Activated CD4-positive, alpha-beta T cell treated with anti-CD3 and anti-CD28 coated beads, Interleukin-2, amount 10 ng/mL, durations not matched to agents 24 days and 14 days (primary cell): ENCODE measurements at regions not wholly inside any gene's neighbourhood (a gene's known extent, or its start where the extent isn't known, plus 50 kb on each side); places are given as distances from the start of the nearest gene placed in this dataset.

ENCODE experiments used
- DNase-seq: peaks from one replicate; pipeline ENCODE4 v3.0.0; 2022
- H3K27ac Mint-ChIP-seq: one replicate; pipeline ENCODE4 v1.8.0; 2022; ENCODE audit warnings: mild to moderate bottlenecking, mixed read lengths
- H3K27me3 Mint-ChIP-seq: one replicate; pipeline ENCODE4 v1.8.0; 2022; ENCODE audit warnings: mixed read lengths
- H3K36me3 Mint-ChIP-seq: one replicate; pipeline ENCODE4 v1.8.0; 2022; ENCODE audit warnings: low read depth, mild to moderate bottlenecking, mixed read lengths
- H3K4me1 Mint-ChIP-seq: one replicate; pipeline ENCODE4 v1.8.0; 2021; ENCODE audit warnings: mixed read lengths
- H3K4me3 Mint-ChIP-seq: one replicate; pipeline ENCODE4 v1.8.0; 2022; ENCODE audit warnings: mild to moderate bottlenecking, moderate library complexity, mixed read lengths
- H3K9me3 Mint-ChIP-seq: one replicate; pipeline ENCODE4 v1.8.0; 2021; ENCODE audit warnings: mixed read lengths
- intact Hi-C: fragments of 100-400 bp; cut with micrococcal nuclease; formaldehyde crosslinking; loops from one replicate; pipeline ENCODE4 v1.15.1; 2023

DNA sequence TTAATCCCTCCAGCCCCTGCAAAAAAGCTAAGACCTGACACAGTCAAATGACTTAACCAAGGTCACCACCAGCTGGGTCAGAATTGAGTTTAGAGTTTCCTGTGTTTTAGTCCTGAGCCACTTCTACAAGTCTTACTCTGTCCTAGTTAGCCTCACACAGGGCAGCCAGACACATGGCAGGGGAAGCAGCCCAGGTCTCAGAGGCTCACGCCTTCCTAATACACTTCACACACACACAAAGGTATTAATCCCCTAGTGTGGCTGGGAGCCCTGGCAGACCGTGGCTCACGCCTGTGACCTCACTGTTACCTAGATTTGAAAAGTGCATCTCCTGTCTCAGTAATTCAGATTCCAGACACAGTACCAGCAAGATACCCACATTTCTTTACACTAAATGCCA, 77.4 kb upstream of the WWC1 start:
- Mint-ChIP-seq H3K4me1 (no peaks in the 10 kb centered on the region), H3K4me3 (no peak overlapping the region), H3K27me3 (peaks cover 7% of the 10 kb centered on the region), H3K27ac (no peak overlapping the region), H3K36me3 (no peaks in the 10 kb centered on the region), H3K9me3 (no peaks in the 10 kb centered on the region)
- DNase-seq = no peak
- intact Hi-C loops = no loop called here

DNA sequence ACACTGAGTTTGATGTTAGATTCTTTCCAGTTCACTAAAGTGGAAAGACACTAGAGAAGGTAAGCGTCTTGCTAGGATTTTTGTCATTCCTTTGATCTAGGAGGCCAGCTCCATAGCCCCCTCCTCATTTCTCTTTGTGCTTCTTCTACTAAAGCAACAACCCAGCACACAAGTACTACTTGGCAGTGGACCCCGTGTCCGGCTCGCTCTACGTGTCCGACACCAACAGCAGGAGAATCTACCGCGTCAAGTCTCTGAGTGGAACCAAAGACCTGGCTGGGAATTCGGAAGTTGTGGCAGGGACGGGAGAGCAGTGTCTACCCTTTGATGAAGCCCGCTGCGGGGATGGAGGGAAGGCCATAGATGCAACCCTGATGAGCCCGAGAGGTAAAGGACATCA, 76.6 kb upstream of the WWC1 start:
- no peak for DNase-seq
- no peaks in the 10 kb centered on the region for H3K9me3 Mint-ChIP-seq
- H3K36me3 Mint-ChIP-seq = no peaks in the 10 kb centered on the region
- H3K27me3 Mint-ChIP-seq = peaks cover 7% of the 10 kb centered on the region
- H3K4me1 Mint-ChIP-seq = peaks cover 1% of the 10 kb centered on the region
- intact Hi-C loops = no loop called here
- H3K4me3 Mint-ChIP-seq = no peak overlapping the region
- no peak overlapping the region for H3K27ac Mint-ChIP-seq

GRCh38 chr5:168215646-168216045, 75.8 kb upstream of the WWC1 start:
- intact Hi-C loops = no loop called here
- Mint-ChIP-seq H3K36me3 (no peaks in the 10 kb centered on the region), H3K9me3 (no peaks in the 10 kb centered on the region), H3K27ac (no peak overlapping the region), H3K4me1 (peaks cover 1% of the 10 kb centered on the region), H3K27me3 (peaks cover 7% of the 10 kb centered on the region), H3K4me3 (no peak overlapping the region)
- no peak for DNase-seq

DNA sequence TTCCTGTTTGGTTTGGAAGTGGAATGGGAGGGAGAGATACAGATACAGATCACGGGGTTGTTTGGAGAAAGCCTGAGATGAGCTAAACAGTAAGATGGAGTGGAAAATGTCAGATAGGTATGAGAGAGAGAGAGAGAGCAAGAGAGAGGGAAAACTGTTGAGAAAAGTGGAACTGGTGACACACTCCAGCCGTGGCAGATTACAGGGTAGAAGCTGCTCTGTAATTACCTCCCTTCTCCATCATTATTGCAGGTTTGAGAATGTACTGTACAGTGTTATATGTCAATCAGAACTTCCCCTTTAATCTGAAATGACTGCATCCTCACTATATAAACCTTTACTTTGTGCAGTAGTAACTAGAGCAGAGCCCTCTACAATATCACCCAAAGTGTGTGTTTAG, 74.5 kb upstream of the WWC1 start:
- intact Hi-C loops = no loop called here
- no peak overlapping the region for H3K27ac Mint-ChIP-seq
- peaks cover 10% of the 10 kb centered on the region for H3K27me3 Mint-ChIP-seq
- H3K4me1 Mint-ChIP-seq = peaks cover 1% of the 10 kb centered on the region
- no peak overlapping the region for H3K4me3 Mint-ChIP-seq
- H3K9me3 Mint-ChIP-seq = no peaks in the 10 kb centered on the region
- DNase-seq = no peak
- H3K36me3 Mint-ChIP-seq = no peaks in the 10 kb centered on the region

DNA sequence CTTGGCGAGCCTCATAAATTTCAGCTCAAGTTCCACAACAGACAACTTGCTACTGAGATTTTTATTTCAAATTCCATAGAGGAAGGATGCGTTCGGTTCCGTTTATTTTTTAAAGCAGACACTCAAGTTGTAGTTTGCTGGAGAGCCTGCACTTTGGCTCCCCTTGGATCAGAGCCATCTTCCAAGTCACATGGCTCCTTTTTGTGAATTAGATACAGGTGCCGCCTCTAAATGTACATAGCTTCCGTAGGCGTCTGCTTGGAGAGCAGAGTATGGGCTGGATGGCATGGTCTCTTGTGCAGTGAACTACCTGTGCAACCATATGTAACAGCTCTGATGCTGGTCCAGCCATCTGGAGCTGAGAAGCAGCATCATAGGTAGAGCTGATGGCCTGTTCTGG, 73.9 kb upstream of the WWC1 start:
- Mint-ChIP-seq H3K36me3 (no peaks in the 10 kb centered on the region), H3K4me3 (no peak overlapping the region), H3K4me1 (peaks cover 1% of the 10 kb centered on the region), H3K27ac (no peak overlapping the region), H3K27me3 (peaks cover 8% of the 10 kb centered on the region), H3K9me3 (no peaks in the 10 kb centered on the region)
- intact Hi-C loops = no loop called here
- DNase-seq = no peak

DNA sequence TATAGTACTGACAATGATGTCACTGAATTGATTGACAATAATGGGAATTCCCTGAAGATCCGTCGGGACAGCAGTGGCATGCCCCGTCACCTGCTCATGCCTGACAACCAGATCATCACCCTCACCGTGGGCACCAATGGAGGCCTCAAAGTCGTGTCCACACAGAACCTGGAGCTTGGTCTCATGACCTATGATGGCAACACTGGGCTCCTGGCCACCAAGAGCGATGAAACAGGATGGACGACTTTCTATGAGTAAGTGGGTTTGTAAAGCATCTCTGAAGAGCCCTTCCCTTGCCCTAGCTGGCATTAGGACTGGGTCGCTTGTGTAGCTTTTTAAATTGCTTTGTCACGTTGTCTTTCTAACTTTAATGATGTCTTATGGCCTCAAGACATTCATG, 72.7 kb upstream of the WWC1 start:
- intact Hi-C loops = loop anchor here (1.0 kb wide), 1 partner anchor 495 kb away; no protein-coding TSS in a partner anchor
- no peak overlapping the region for H3K4me3 Mint-ChIP-seq

GRCh38 chr5:168219515-168220410, 71.7 kb upstream of the WWC1 start:
- Mint-ChIP-seq H3K4me3 (no peak overlapping the region), H3K9me3 (no peaks in the 10 kb centered on the region), H3K36me3 (no peaks in the 10 kb centered on the region), H3K27me3 (peaks cover 16% of the 10 kb centered on the region), H3K4me1 (peaks cover 1% of the 10 kb centered on the region), H3K27ac (no peak overlapping the region)
- peak; percentile 86 for DNase-seq
- intact Hi-C loops = loop anchor here (1.0 kb wide), 2 partner anchors 105 to 496 kb away; no protein-coding TSS in a partner anchor

More for the DNA sequence above, 72.7 kb upstream of the WWC1 start:
- Mint-ChIP-seq H3K4me1 (peaks cover 1% of the 10 kb centered on the region), H3K9me3 (no peaks in the 10 kb centered on the region), H3K27me3 (peaks cover 8% of the 10 kb centered on the region), H3K36me3 (no peaks in the 10 kb centered on the region), H3K27ac (no peak overlapping the region)
- DNase-seq = no peak

- peaks cover 1% of the 10 kb centered on the region for H3K36me3 Mint-ChIP-seq
- no peak overlapping the region for H3K4me3 Mint-ChIP-seq
- H3K27ac Mint-ChIP-seq = no peak overlapping the region
- no peak for DNase-seq
- H3K4me1 Mint-ChIP-seq = peaks cover 23% of the 10 kb centered on the region
- intact Hi-C loops = no loop called here
- H3K9me3 Mint-ChIP-seq = peaks cover 5% of the 10 kb centered on the region
- H3K27me3 Mint-ChIP-seq = peaks cover 19% of the 10 kb centered on the region
These were observed 67.4 kb upstream of the WWC1 start for GRCh38 chr5:168224085-168224484.

- Mint-ChIP-seq H3K27ac (peak overlapping the region; percentile 12), H3K36me3 (peaks cover 1% of the 10 kb centered on the region)
These were observed 65.4 kb upstream of the WWC1 start for GRCh38 chr5:168226012-168226411.

GRCh38 chr5:168227001-168227400, 64.4 kb upstream of the WWC1 start:
- peak overlapping the region; percentile 89 for H3K27ac Mint-ChIP-seq
- intact Hi-C loops = no loop called here
- peaks cover 29% of the 10 kb centered on the region for H3K27me3 Mint-ChIP-seq
- H3K36me3 Mint-ChIP-seq = peaks cover 1% of the 10 kb centered on the region
- peak overlapping the region; percentile 51 for H3K4me3 Mint-ChIP-seq
- H3K9me3 Mint-ChIP-seq = peaks cover 9% of the 10 kb centered on the region
- H3K4me1 Mint-ChIP-seq = peaks cover 23% of the 10 kb centered on the region
- DNase-seq = no peak

More at GRCh38 chr5:168226012-168226411, 65.4 kb upstream of the WWC1 start:
- H3K4me3 Mint-ChIP-seq = no peak overlapping the region
- DNase-seq = no peak
- H3K27me3 Mint-ChIP-seq = peaks cover 29% of the 10 kb centered on the region
- peaks cover 23% of the 10 kb centered on the region for H3K4me1 Mint-ChIP-seq
- H3K9me3 Mint-ChIP-seq = peaks cover 6% of the 10 kb centered on the region
- intact Hi-C loops = no loop called here

DNA sequence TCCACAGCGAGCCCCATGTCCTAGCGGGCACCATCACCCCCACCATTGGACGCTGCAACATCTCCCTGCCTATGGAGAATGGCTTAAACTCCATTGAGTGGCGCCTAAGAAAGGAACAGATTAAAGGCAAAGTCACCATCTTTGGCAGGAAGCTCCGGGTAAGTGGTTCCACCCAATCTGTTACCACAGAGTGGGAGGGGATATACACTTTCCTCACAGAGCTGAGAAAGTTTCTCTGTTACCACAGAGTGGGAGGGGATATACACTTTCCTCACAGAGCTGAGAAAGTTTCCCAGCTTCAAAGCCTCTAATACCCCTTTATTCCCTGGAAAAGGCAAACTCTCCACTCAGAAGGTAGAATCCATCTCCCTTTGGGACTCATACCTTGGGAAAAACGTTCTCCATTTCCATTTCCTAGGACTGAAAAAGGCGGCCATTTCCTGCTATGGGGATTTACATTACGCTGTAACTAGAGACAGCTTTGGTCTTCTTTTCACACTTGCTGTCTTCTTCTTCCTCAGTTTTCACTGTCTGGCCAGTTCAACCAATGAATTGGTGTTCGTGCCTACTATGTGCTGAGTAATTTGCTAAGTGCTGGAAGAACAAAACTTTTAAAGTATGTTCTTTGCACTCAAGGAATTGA, 63.4 kb upstream of the WWC1 start:
- Mint-ChIP-seq H3K4me3 (peak overlapping the region; percentile 32), H3K4me1 (peaks cover 23% of the 10 kb centered on the region), H3K27ac (peak overlapping the region; percentile 64), H3K9me3 (peaks cover 9% of the 10 kb centered on the region), H3K36me3 (peaks cover 1% of the 10 kb centered on the region), H3K27me3 (peaks cover 26% of the 10 kb centered on the region)
- peak; percentile 82 for DNase-seq
- intact Hi-C loops = loop anchor here (1.0 kb wide), 2 partner anchors 21 to 108 kb away; no protein-coding TSS in a partner anchor

- Mint-ChIP-seq H3K4me1 (peaks cover 23% of the 10 kb centered on the region), H3K36me3 (peaks cover 1% of the 10 kb centered on the region), H3K27me3 (peaks cover 26% of the 10 kb centered on the region), H3K27ac (no peak overlapping the region), H3K9me3 (peaks cover 9% of the 10 kb centered on the region), H3K4me3 (peak overlapping the region; percentile 14)
- intact Hi-C loops = loop anchor here (1.0 kb wide), 2 partner anchors 21 to 108 kb away; no protein-coding TSS in a partner anchor
- no peak for DNase-seq
These were observed 62.8 kb upstream of the WWC1 start for GRCh38 chr5:168228668-168229067.

GRCh38 chr5:168234133-168234532, 57.3 kb upstream of the WWC1 start:
- Mint-ChIP-seq H3K4me1 (peaks cover 1% of the 10 kb centered on the region), H3K36me3 (no peaks in the 10 kb centered on the region), H3K27ac (no peak overlapping the region), H3K27me3 (peaks cover 13% of the 10 kb centered on the region), H3K4me3 (no peak overlapping the region), H3K9me3 (peaks cover 4% of the 10 kb centered on the region)
- no peak for DNase-seq
- intact Hi-C loops = no loop called here

GRCh38 chr5:168238463-168238862, 53.0 kb upstream of the WWC1 start:
- Mint-ChIP-seq H3K36me3 (no peaks in the 10 kb centered on the region), H3K27ac (no peak overlapping the region), H3K27me3 (no peaks in the 10 kb centered on the region), H3K4me3 (no peak overlapping the region), H3K4me1 (no peaks in the 10 kb centered on the region), H3K9me3 (no peaks in the 10 kb centered on the region)
- no peak for DNase-seq
- intact Hi-C loops = no loop called here
